ENCODE measurements at regions not wholly inside any gene's neighbourhood (a gene's known extent, or its start where the extent isn't known, plus 50 kb on each side); places are given as distances from the start of the nearest gene placed in this dataset.

GRCh38 chr11:109933126-109933525, 160.1 kb upstream of the ZC3H12C start:
- in situ Hi-C loops (cut with HindIII; ENCODE audit: low sequenced_read_pairs), result no loop called here
- TF ChIP-seq CTCF (IDR thresholded peaks at IDR 0.05; ENCODE audit: low read depth, low read length, missing control alignments), result no peak
- H3K4me3 ChIP-seq (ENCODE audit: low read depth, low read length), result no peak overlapping the region
- peak; percentile 1 for DNase-seq (ENCODE audit: low read depth)

GRCh38 chr11:109934151-109934550, 159.0 kb upstream of the ZC3H12C start:
- TF ChIP-seq CTCF (IDR thresholded peaks at IDR 0.05; ENCODE audit: low read depth, low read length, missing control alignments), result no peak
- no peak overlapping the region for H3K4me3 ChIP-seq (ENCODE audit: low read depth, low read length)
- in situ Hi-C loops (cut with HindIII; ENCODE audit: low sequenced_read_pairs), result no loop called here
- no peak for DNase-seq (ENCODE audit: low read depth)

- in situ Hi-C loops (cut with HindIII; ENCODE audit: low sequenced_read_pairs), result no loop called here
- H3K4me3 ChIP-seq (ENCODE audit: low read depth, low read length), result no peak overlapping the region
- TF ChIP-seq CTCF (IDR thresholded peaks at IDR 0.05; ENCODE audit: low read depth, low read length, missing control alignments), result no peak
- no peak for DNase-seq (ENCODE audit: low read depth)
Measured at GRCh38 chr11:109936661-109937180, 156.5 kb upstream of the ZC3H12C start.

- H3K4me3 ChIP-seq (ENCODE audit: low read depth, low read length), result no peak overlapping the region
- TF ChIP-seq CTCF (IDR thresholded peaks at IDR 0.05; ENCODE audit: low read depth, low read length, missing control alignments), result no peak
- in situ Hi-C loops (cut with HindIII; ENCODE audit: low sequenced_read_pairs), result no loop called here
- DNase-seq (ENCODE audit: low read depth), result no peak
Measured at GRCh38 chr11:109937968-109938367, 155.2 kb upstream of the ZC3H12C start.

GRCh38 chr11:109939166-109939810, 153.9 kb upstream of the ZC3H12C start:
- peak; percentile 74 for TF ChIP-seq CTCF (IDR thresholded peaks at IDR 0.05; ENCODE audit: low read depth, low read length, missing control alignments)
- in situ Hi-C loops (cut with HindIII; ENCODE audit: low sequenced_read_pairs), result no loop called here
- H3K4me3 ChIP-seq (ENCODE audit: low read depth, low read length), result no peak overlapping the region
- peak; percentile 84 for DNase-seq (ENCODE audit: low read depth)

GRCh38 chr11:109940816-109941215, 152.4 kb upstream of the ZC3H12C start:
- peak; percentile 1 for DNase-seq (ENCODE audit: low read depth)
- in situ Hi-C loops (cut with HindIII; ENCODE audit: low sequenced_read_pairs), result no loop called here
- no peak overlapping the region for H3K4me3 ChIP-seq (ENCODE audit: low read depth, low read length)
- no peak for TF ChIP-seq CTCF (IDR thresholded peaks at IDR 0.05; ENCODE audit: low read depth, low read length, missing control alignments)

Measured in astrocyte of the cerebellum (primary cell).